Neural progenitor cell (in vitro differentiated cells): ENCODE measurements at regions not wholly inside any gene's neighbourhood (a gene's known extent, or its start where the extent isn't known, plus 50 kb on each side); places are given as distances from the start of the nearest gene placed in this dataset.

Experiments
- EZH2 ChIP-seq: fragments of 200-600 bp; sonication (generic); IDR thresholded peaks from 2 replicates; pipeline ENCODE4 v1.6.1; 2017; ENCODE audit warnings: antibody characterized with exemption, mild to moderate bottlenecking, moderate library complexity
- EZH2phosphoT487 ChIP-seq: fragments of 200-600 bp; sonication (generic); IDR thresholded peaks from 2 replicates; pipeline ENCODE4 v1.6.1; 2017; ENCODE audit warnings: antibody characterized with exemption
- TF ChIP-seq, protein P1 (sequence below): fragments of 200-600 bp; sonication (generic); IDR thresholded peaks from 2 replicates; pipeline ENCODE4 v1.5.1; 2017; ENCODE audit warnings: antibody characterized with exemption, mild to moderate bottlenecking

DNA sequence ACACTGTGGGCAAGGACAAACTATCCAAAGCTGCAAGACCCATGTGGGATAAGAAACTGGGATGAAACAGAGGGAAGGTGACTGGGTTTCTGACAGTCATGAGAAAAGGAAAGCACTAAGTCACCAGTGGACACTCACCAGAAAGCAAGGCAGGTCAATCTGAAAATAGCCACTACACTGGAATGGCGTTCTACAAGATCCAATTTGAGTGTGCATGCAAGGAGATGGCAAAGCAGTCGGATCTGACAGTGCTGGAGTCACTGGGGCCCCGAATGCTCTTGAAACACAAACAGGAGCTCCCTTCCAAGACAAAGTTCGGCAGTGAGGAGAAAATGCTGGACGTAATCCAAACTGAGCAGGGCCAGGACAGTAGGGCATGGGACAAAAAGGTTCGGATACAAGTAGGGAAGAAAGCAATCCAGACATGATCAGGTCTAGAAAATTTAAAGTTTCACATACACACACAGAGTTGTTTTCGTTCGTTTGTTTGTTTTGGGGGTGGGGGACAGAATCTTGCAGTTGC, 95.5 kb downstream of the EOMES start:
- TF ChIP-seq EZH2phosphoT487 (no peak), EZH2 (no peak)
- TF ChIP-seq, protein P1, sequence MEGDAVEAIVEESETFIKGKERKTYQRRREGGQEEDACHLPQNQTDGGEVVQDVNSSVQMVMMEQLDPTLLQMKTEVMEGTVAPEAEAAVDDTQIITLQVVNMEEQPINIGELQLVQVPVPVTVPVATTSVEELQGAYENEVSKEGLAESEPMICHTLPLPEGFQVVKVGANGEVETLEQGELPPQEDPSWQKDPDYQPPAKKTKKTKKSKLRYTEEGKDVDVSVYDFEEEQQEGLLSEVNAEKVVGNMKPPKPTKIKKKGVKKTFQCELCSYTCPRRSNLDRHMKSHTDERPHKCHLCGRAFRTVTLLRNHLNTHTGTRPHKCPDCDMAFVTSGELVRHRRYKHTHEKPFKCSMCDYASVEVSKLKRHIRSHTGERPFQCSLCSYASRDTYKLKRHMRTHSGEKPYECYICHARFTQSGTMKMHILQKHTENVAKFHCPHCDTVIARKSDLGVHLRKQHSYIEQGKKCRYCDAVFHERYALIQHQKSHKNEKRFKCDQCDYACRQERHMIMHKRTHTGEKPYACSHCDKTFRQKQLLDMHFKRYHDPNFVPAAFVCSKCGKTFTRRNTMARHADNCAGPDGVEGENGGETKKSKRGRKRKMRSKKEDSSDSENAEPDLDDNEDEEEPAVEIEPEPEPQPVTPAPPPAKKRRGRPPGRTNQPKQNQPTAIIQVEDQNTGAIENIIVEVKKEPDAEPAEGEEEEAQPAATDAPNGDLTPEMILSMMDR, result no peak
